ENCODE measurements at regions not wholly inside any gene's neighbourhood (a gene's known extent, or its start where the extent isn't known, plus 50 kb on each side); places are given as distances from the start of the nearest gene placed in this dataset.

GRCh38 chr2:240298803-240299709 is 136.4 kb upstream of the GPC1 start:
- TF ChIP-seq, protein P1, sequence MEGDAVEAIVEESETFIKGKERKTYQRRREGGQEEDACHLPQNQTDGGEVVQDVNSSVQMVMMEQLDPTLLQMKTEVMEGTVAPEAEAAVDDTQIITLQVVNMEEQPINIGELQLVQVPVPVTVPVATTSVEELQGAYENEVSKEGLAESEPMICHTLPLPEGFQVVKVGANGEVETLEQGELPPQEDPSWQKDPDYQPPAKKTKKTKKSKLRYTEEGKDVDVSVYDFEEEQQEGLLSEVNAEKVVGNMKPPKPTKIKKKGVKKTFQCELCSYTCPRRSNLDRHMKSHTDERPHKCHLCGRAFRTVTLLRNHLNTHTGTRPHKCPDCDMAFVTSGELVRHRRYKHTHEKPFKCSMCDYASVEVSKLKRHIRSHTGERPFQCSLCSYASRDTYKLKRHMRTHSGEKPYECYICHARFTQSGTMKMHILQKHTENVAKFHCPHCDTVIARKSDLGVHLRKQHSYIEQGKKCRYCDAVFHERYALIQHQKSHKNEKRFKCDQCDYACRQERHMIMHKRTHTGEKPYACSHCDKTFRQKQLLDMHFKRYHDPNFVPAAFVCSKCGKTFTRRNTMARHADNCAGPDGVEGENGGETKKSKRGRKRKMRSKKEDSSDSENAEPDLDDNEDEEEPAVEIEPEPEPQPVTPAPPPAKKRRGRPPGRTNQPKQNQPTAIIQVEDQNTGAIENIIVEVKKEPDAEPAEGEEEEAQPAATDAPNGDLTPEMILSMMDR (IDR thresholded peaks at IDR 0.05; ENCODE audit: insufficient read depth, low read depth, low read length): no peak
- TF ChIP-seq EZH2 (IDR thresholded peaks at IDR 0.05; ENCODE audit: insufficient read depth, low read length): no peak

All from astrocyte (in vitro differentiated cells and primary cell).